ENCODE measurements at regions not wholly inside any gene's neighbourhood (a gene's known extent, or its start where the extent isn't known, plus 50 kb on each side); places are given as distances from the start of the nearest gene placed in this dataset.

DNA sequence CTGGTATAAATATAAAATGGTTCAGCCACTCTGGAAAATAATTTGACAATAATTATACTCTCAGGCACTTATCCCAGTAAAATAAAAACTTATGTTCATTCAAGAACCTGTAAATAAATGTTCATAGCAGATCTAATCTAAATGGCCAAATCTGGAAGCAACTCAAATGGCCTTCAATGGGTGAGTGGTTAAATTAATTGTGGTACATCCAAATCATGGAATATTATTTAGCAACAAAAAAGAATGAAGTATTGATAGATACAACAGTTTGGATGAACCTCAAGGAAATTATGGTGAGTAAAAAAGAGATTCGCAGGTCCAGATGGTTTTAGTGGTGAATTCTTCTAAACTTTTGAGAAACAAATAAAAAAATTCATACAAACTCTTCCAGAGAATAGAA lies 287.0 kb upstream of the ZC3H12C start:
- DNase-seq, result no peak

- no peak for DNase-seq
Measured at GRCh38 chr11:109808569-109808968, 284.6 kb upstream of the ZC3H12C start.

DNA sequence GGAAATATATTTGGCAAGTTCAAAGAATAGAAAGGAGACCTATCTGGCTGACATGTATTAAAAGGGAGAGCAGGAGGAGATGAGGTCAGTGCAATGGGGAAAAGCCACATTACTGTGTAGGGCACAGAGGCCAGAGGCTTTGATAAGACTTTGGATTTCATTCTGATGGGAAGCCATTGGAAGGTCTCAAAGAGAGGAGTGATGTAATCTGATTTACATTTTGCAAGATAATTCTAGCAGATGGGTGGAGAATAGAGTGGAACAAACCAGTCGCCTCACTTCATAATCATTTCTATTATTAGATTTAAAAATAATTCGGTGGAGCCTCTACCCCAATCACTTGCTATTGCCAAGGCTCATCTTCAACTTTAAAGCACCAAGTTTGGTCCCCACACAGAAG lies 278.4 kb upstream of the ZC3H12C start:
- DNase-seq, result no peak

DNA sequence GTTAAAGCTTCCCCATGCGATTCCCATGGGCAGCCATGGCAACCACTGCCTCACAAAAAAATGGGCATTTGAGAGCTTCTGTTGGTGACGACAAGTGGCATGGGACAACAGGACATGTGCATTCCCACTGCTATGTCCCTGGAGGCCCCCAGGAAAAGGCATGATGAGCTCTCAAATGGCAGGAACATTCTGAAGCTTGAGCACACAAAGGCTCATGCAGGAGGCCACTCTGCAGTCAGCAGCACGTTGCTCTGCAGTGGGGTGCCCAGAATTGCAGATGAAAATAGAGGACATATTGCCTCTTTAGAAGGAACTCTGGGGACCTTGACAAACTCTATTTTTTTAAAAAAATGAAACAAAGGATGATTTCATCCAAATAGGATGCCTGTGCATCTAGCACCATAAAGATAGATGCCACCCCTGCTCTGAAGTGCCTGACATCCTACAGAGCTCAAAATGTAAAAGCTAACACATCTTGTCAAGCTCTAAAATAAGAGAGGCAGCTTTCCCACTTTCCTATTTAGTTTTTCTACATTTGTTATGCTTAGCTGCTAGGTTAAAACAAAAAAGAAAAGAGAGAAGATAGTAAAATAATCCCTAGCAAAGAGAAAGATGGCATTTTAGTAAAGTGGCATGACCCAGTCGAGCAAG lies 277.6 kb upstream of the ZC3H12C start:
- no peak for DNase-seq

DNA sequence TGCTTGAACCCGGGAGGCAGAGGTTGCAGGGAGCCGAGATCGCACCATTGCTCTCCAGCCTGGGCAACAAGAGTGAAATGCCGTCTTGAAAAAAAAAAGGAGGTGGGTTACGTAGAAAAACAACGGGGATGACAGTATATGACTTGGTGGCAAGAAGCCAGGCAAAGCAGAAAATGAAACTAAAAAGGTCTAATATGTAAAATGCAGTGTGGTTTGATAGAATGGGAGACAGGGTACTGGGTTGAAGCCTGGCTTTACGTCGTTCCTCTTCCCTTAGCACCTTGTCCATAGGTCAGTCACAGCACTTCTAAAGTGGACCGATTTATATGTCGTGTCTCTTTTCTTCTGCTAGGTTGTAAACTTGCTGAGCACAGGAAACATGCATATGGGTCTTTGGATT lies 274.9 kb upstream of the ZC3H12C start:
- no peak for DNase-seq

- no peak for DNase-seq
Measured at GRCh38 chr11:109819410-109819809, 273.8 kb upstream of the ZC3H12C start.

DNA sequence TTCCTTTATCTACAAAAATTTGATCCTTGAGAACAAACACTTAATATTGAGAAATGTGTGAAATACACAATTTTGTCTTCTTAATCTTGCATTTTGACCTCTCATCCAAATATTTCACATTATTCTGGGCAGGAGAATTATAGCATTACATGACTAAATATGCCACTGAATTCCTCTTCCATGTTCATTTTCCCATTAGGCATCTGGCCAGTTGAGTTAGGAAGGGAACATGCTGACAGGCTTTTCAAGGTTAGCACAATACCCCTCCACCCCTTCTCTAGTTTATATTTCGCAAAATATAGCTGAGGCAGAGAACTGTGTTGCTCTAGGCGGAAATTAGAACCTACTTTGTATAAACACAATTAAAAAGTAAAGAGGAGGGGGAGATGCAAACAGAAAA lies 271.7 kb upstream of the ZC3H12C start:
- DNase-seq, result no peak

DNA sequence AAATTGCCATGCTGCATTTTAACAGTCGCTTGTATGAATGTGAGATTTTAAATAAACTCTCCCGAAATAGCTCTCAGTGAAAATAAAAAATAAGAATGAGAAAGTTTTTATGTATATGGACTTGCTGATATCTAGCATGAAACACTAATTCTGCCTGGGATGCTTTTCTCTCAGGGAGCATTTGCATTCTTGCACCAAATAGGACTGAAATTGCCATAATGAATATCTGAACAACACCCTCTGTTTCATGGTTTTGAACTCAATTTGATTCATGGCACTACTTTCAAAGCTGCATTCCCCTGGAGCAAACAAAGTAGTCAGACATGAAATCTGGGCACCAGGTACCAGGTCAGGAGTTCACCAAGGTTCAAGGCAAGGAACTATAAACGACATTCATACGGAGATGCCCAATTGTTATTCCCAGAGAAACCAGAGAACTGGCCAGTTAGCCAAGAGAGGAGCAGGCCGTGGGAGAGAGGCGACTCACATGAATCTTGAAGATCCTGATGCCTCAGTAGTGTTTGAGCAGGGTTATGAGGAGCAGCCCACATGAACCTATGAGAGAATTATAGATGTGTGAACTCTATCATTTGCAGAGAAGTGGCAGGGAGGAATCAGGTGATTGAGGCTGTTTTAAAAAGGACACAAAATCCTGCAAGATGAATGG lies 270.6 kb upstream of the ZC3H12C start:
- DNase-seq, result no peak

- no peak for DNase-seq
Measured at GRCh38 chr11:109828387-109828786, 264.8 kb upstream of the ZC3H12C start.

DNA sequence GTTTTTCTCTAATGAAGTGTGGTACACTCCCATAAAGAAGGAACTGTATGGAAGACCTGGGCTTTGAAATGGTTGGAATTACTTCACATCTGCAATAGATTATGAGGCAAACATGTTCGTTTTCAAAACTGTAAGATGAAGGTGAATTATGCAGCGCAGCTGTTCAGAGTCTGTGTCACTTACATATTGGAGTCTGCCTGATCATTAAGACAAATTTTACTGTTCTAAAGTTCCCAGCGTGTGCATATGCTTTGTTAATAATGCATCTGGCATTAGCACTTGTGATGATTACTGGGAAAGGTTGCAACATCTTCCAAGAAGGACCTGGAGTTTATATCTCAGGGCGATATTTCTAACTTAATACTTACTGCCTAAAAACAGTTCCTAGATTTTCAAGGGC lies 255.2 kb upstream of the ZC3H12C start:
- no peak for DNase-seq

GRCh38 chr11:109845437-109845836 lies 247.8 kb upstream of the ZC3H12C start:
- DNase-seq, result no peak

DNA sequence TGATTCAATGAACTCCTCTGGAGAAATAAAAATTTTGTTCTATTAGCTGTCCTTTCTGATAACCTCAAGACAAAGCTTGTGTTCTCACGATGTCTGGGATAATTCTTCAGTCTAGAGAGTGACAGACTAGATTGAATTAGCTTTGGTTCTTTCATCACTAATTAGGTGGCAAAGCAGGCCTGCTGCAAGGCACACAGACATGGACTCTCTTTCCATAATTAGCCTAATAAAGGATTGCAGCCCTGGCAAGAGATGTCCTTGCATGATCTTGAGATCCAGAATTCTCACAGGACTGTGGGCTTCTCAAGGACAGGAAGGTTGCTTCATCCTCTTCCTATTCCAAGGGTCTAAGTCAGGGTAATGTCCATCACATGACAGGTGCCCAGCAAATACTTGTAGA lies 245.6 kb upstream of the ZC3H12C start:
- DNase-seq, result no peak

DNA sequence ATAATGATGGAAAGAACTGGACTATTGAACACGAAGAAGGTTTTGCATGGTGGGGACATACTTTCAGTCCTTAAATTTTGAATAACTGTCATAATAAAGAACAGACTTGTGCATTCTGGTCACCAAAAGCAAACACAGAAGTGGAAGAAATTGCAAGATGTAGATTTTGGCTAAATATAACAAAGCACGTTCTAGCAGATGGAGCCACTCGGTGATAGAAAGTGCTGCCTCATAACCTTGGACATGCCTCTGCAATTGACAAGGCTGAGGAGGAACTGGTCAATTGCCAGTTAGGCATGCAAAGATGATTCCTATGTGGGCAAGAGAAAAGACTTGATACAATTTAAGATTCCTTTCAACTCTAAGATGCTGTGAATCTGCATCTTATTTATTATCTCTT lies 244.1 kb upstream of the ZC3H12C start:
- no peak for DNase-seq

- DNase-seq, result no peak
Measured at GRCh38 chr11:109849946-109850345, 243.2 kb upstream of the ZC3H12C start.

- no peak for DNase-seq
Measured at GRCh38 chr11:109851780-109852390, 241.3 kb upstream of the ZC3H12C start.

DNA sequence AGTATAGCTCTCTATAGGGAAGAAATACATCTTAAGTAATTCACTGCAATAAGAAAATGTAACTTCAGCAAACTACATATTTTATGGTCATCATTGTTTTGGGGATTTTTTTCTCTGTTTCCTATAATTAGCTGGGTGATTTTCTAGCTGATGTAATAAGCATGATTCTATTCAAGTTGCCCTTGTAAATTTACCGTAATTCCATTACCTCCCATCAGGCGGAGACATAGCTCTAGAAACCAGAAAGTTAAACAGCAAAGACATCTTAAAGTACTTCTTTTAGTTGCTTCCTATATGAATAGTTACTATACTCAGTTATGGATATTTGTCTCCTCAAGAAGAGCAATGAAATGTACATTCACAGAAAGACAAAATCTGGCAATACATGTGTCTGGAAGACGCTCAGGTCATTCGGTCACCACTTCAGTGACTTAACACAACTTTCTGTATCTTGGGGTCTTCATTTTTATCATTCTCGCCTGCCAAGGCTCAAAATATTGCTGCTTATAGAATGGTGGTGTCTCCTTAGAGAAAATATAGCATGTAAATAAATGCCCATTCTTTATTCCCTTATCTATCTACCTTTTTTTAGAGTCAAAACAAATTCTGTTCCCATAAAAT lies 239.9 kb upstream of the ZC3H12C start:
- DNase-seq, result no peak

- no peak for DNase-seq
Measured at GRCh38 chr11:109854731-109855130, 238.5 kb upstream of the ZC3H12C start.

DNA sequence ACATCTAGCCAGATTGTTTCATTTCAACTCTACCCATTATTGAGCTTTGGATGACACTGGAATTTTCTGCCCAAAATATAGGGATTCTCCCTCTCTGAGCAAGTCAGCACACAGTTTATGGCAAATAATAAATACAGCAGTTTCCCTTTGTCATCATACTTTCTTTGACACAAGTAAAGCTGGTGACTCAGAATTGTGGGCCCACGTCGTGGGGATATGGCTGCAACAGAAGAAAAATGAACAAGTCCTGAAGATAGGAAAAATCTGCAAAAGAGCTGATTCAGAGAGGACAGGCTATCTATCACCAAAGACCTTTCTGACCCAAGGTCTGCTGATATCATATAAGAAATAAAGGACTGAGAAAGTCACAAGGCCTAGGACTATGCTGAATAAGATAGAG lies 236.3 kb upstream of the ZC3H12C start:
- DNase-seq, result no peak

- DNase-seq, result no peak
Measured at GRCh38 chr11:109857637-109858036, 235.6 kb upstream of the ZC3H12C start.

- no peak for DNase-seq
Measured at GRCh38 chr11:109858152-109858551, 235.0 kb upstream of the ZC3H12C start.

GRCh38 chr11:109859045-109859724 lies 234.0 kb upstream of the ZC3H12C start:
- DNase-seq, result no peak

DNA sequence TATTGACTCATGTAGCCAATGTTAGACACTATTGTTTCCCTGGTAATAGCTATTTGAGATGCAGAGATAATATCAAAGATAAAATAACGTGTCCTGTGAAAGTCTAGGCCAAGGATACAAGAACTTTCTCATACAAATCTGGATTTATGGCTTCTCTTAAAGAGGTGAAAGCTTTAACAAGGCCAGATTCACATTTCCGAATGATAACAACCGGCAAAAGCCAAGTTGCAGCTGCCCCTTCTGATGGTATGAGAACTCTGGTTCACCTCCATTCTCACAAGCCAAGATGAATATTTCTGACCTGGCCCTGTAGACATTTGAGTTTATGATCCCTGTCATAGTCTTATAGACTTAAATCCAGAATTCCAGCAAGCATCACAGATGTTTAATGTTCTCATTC lies 230.4 kb upstream of the ZC3H12C start:
- no peak for DNase-seq

- DNase-seq, result no peak
Measured at GRCh38 chr11:109864151-109864661, 229.0 kb upstream of the ZC3H12C start.
